ENCODE measurements at regions not wholly inside any gene's neighbourhood (a gene's known extent, or its start where the extent isn't known, plus 50 kb on each side); places are given as distances from the start of the nearest gene placed in this dataset.

GRCh38 chr2:89845532-89845931 is 1154.1 kb downstream of the RPIA start:
- no peaks in the 10 kb centered on the region for H3K4me1 Mint-ChIP-seq
- no peak for DNase-seq (ENCODE audit: low read depth, low spot score)
- TF ChIP-seq, protein P1, sequence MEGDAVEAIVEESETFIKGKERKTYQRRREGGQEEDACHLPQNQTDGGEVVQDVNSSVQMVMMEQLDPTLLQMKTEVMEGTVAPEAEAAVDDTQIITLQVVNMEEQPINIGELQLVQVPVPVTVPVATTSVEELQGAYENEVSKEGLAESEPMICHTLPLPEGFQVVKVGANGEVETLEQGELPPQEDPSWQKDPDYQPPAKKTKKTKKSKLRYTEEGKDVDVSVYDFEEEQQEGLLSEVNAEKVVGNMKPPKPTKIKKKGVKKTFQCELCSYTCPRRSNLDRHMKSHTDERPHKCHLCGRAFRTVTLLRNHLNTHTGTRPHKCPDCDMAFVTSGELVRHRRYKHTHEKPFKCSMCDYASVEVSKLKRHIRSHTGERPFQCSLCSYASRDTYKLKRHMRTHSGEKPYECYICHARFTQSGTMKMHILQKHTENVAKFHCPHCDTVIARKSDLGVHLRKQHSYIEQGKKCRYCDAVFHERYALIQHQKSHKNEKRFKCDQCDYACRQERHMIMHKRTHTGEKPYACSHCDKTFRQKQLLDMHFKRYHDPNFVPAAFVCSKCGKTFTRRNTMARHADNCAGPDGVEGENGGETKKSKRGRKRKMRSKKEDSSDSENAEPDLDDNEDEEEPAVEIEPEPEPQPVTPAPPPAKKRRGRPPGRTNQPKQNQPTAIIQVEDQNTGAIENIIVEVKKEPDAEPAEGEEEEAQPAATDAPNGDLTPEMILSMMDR (conservative IDR thresholded peaks at IDR 0.05), result no peak
- H3K27me3 Mint-ChIP-seq (ENCODE audit: low read depth), result no peaks in the 10 kb centered on the region
- peaks cover 52% of the 10 kb centered on the region for H3K9me3 Mint-ChIP-seq
- H3K4me3 Mint-ChIP-seq, result no peak overlapping the region
- peaks cover 35% of the 10 kb centered on the region for H3K36me3 Mint-ChIP-seq (ENCODE audit: low read depth)
- H3K27ac Mint-ChIP-seq (ENCODE audit: unreplicated experiment), result no peak overlapping the region

GRCh38 chr2:89848114-89848513 is 1156.6 kb downstream of the RPIA start:
- TF ChIP-seq, protein P1 (conservative IDR thresholded peaks at IDR 0.05), result no peak
- no peak for DNase-seq (ENCODE audit: low read depth, low spot score)
- Mint-ChIP-seq H3K4me3 (no peak overlapping the region), H3K9me3 (peaks cover 43% of the 10 kb centered on the region), H3K27me3 (ENCODE audit: low read depth) (no peaks in the 10 kb centered on the region), H3K27ac (ENCODE audit: unreplicated experiment) (no peak overlapping the region), H3K36me3 (ENCODE audit: low read depth) (peaks cover 25% of the 10 kb centered on the region), H3K4me1 (no peaks in the 10 kb centered on the region)

GRCh38 chr2:89848763-89849368 is 1157.4 kb downstream of the RPIA start:
- no peak for DNase-seq (ENCODE audit: low read depth, low spot score)
- peaks cover 21% of the 10 kb centered on the region for H3K36me3 Mint-ChIP-seq (ENCODE audit: low read depth)
- no peaks in the 10 kb centered on the region for H3K4me1 Mint-ChIP-seq
- H3K27me3 Mint-ChIP-seq (ENCODE audit: low read depth), result no peaks in the 10 kb centered on the region
- no peak overlapping the region for H3K27ac Mint-ChIP-seq (ENCODE audit: unreplicated experiment)
- TF ChIP-seq, protein P1 (conservative IDR thresholded peaks at IDR 0.05), result no peak
- H3K4me3 Mint-ChIP-seq, result no peak overlapping the region
- peaks cover 39% of the 10 kb centered on the region for H3K9me3 Mint-ChIP-seq

DNA sequence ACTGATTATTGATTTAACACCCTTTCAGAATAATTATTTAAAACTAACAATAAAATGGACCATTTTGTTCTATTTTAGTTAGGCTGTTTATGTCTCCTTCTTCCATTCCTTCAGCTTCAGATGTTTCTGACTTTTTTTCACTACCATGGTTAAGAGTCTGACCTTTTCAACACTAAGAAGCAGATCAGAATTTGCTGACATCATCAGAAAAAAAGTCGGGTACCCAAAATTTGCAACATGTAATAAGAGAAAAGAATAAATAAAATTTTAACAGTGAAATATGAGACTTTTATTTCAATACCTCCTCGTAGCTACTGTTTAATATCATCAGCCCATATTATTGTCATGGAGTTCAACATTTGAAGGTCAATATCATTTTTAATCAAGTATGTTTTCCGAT is 1158.3 kb downstream of the RPIA start:
- H3K27me3 Mint-ChIP-seq (ENCODE audit: low read depth), result no peaks in the 10 kb centered on the region
- peaks cover 38% of the 10 kb centered on the region for H3K9me3 Mint-ChIP-seq
- H3K27ac Mint-ChIP-seq (ENCODE audit: unreplicated experiment), result no peak overlapping the region
- no peak for DNase-seq (ENCODE audit: low read depth, low spot score)
- no peaks in the 10 kb centered on the region for H3K4me1 Mint-ChIP-seq
- TF ChIP-seq, protein P1 (conservative IDR thresholded peaks at IDR 0.05), result no peak
- H3K36me3 Mint-ChIP-seq (ENCODE audit: low read depth), result peaks cover 19% of the 10 kb centered on the region
- H3K4me3 Mint-ChIP-seq, result no peak overlapping the region

DNA sequence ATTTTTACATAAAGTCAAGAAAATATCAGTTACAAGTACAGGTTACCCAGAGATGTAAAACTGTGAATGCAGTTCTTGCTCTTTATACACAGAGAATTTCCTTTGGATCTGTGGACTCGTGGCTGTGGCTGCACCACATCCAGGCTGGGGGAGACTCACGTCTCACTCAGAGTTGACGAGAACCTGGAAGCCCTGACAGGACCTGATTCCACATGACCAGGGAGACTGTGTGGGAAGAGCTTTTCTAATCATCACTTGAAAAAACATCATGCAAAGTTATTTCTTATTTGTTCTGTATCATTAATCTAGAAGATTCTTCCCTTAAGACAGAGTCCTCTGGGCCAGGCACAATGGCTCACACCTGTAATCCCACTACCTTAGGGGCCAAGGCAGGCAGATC is 1159.0 kb downstream of the RPIA start:
- Mint-ChIP-seq H3K9me3 (peaks cover 36% of the 10 kb centered on the region), H3K27ac (ENCODE audit: unreplicated experiment) (no peak overlapping the region), H3K4me1 (no peaks in the 10 kb centered on the region), H3K36me3 (ENCODE audit: low read depth) (peaks cover 14% of the 10 kb centered on the region), H3K27me3 (ENCODE audit: low read depth) (no peaks in the 10 kb centered on the region), H3K4me3 (no peak overlapping the region)
- DNase-seq (ENCODE audit: low read depth, low spot score), result no peak
- TF ChIP-seq, protein P1 (conservative IDR thresholded peaks at IDR 0.05), result no peak

Measured in neural crest cell (in vitro differentiated cells).